ENCODE measurements at regions not wholly inside any gene's neighbourhood (a gene's known extent, or its start where the extent isn't known, plus 50 kb on each side); places are given as distances from the start of the nearest gene placed in this dataset.

GRCh38 chr15:93520206-93520605 lies 431.2 kb upstream of the RGMA start (continued):
- no peak for TF ChIP-seq CTCF (IDR thresholded peaks at IDR 0.05 in 2 of 3, conservative IDR thresholded peaks at IDR 0.05 in 1 of 3; ENCODE audit: borderline replicate concordance in 1 of 3, insufficient read depth in 1 of 3, low read depth in 2 of 3, low read length in 2 of 3)
- TF ChIP-seq CEBPB (IDR thresholded peaks at IDR 0.05; ENCODE audit: low read depth), result no peak
- TF ChIP-seq POLR2AphosphoS5 (IDR thresholded peaks at IDR 0.05; ENCODE audit: low read depth, low read length), result no peak
- no peak for TF ChIP-seq RAD21 (IDR thresholded peaks at IDR 0.05; ENCODE audit: low read depth)
- TF ChIP-seq POLR2A (IDR thresholded peaks at IDR 0.05; ENCODE audit: borderline replicate concordance, extremely low read depth, insufficient read depth, insufficient read length), result no peak
- no peak for TF ChIP-seq CBX3 (IDR thresholded peaks at IDR 0.05; ENCODE audit: low read depth)
- no peak for TF ChIP-seq SRF (IDR thresholded peaks at IDR 0.05; ENCODE audit: low read depth)
- no peak for TF ChIP-seq ZBTB33 (IDR thresholded peaks at IDR 0.05; ENCODE audit: extremely low read depth, insufficient replicate concordance, low read length)

- Histone ChIP-seq H3K36me3 (ENCODE audit: control insufficient read depth in 1 of 2, insufficient read depth in 2 of 2, low read length in 2 of 2) (no peaks in the 10 kb centered on the region), H3K27ac (ENCODE audit: low read depth, low read length) (no peak overlapping the region), H4K20me1 (ENCODE audit: insufficient read depth) (no peaks in the 10 kb centered on the region), H3K4me2 (ENCODE audit: low read length) (no peak overlapping the region), H3K9me2 (ENCODE audit: insufficient read depth) (no peaks in the 10 kb centered on the region), H3K4me3 (replicated peaks in 1 of 2; ENCODE audit: low read depth in 1 of 2, low read length in 2 of 2) (no peak overlapping the region), H3K79me2 (ENCODE audit: insufficient read depth, low read length) (no peaks in the 10 kb centered on the region), H2AFZ (ENCODE audit: low read depth, low read length, poor library complexity, severe bottlenecking) (no peak overlapping the region), H3K9ac (ENCODE audit: low read length) (no peak overlapping the region), H3K27me3 (ENCODE audit: insufficient read depth, low read length) (no peaks in the 10 kb centered on the region), H3K9me3 (ENCODE audit: control insufficient read depth in 1 of 2, insufficient read depth in 1 of 2, low read depth in 1 of 2, low read length in 2 of 2) (no peaks in the 10 kb centered on the region), H3K4me1 (ENCODE audit: control insufficient read depth in 1 of 2, insufficient read depth in 2 of 2, low read length in 2 of 2) (no peaks in the 10 kb centered on the region)
- DNase-seq (ENCODE audit: low read depth, low spot score), result no peak
- intact Hi-C loops (cut with micrococcal nuclease), result no loop called here
- ChIA-PET CTCF (no interaction called here), RAD21 (ENCODE audit: low non-redundant PET in 1 of 2, low total read pairs in 2 of 2, uncharacterized antibody in 2 of 2, unreplicated experiment in 2 of 2) (no interaction called here), POLR2A (no interaction called here)
- BruUV-seq (replicated peaks), result no TSS peak
- ATAC-seq, result no peak
- TF ChIP-seq ATF3 (IDR thresholded peaks at IDR 0.05) (no peak), POLR2A (IDR thresholded peaks at IDR 0.05; ENCODE audit: borderline replicate concordance, extremely low read depth, insufficient read depth, insufficient read length) (no peak), CTCF (IDR thresholded peaks at IDR 0.05 in 2 of 3, conservative IDR thresholded peaks at IDR 0.05 in 1 of 3; ENCODE audit: borderline replicate concordance in 1 of 3, insufficient read depth in 1 of 3, low read depth in 2 of 3, low read length in 2 of 3) (no peak), CEBPB (IDR thresholded peaks at IDR 0.05; ENCODE audit: low read depth) (no peak), ZBTB33 (IDR thresholded peaks at IDR 0.05; ENCODE audit: extremely low read depth, insufficient replicate concordance, low read length) (no peak), MAX (IDR thresholded peaks at IDR 0.05) (no peak), SIN3A (IDR thresholded peaks at IDR 0.05; ENCODE audit: low read depth) (no peak)
These were observed 430.6 kb upstream of the RGMA start for GRCh38 chr15:93519599-93519998.
